ENCODE measurements at regions not wholly inside any gene's neighbourhood (a gene's known extent, or its start where the extent isn't known, plus 50 kb on each side); places are given as distances from the start of the nearest gene placed in this dataset.
A peak's percentile ranks its signal among the peaks of the same experiment; 100 is the strongest.

DNA sequence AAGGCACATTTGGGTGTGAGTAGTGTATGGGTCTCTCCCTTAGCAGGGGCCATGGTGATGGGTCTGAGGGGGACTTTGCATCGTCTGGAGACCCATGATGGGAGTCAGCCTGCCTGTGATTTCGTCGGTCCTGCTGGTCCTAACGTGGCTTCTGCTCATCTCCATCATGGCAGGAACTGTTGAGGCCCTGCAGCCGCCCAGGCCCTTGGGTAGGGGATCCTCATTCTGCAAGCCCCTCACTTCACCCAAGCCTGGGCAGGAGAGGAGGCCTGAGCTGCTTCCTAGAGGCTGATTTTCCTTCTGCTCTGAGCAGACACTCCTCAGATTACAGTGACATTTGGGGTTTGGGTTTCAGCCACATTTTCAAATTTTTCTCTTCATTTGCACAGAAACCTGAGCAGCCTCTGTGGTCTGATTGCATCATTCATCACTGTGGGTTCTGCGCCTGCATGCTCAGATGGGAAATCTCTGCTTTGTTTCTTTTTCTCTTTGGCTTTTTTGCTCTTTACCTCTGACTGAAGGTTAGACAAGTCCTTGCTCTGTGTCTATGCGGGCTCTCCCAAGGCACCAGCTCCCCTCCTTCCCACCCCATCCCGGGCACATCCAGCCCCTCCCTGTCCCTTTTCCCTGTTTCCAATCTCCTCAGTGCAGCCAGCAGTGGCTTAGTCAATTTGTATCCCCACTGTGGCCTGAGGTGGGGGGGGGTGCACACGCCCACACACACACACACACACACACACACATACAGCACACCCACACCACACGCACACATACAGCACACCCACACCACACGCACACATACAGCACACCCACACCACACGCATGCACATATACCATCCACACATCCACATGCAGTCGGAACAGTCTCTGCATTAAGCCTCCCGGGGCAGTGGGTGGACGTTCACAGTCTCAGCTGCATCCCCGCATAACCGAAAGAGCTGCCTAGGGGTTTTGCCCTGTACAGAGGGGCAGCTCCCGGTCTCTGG lies 305.4 kb upstream of the HS6ST1 start:
- Histone ChIP-seq H3K4me1 (peaks cover 21% of the 10 kb centered on the region), H3K4me2 (ENCODE audit: low read length) (no peak overlapping the region), H3K9me3 (ENCODE audit: control insufficient read depth, low read length) (no peaks in the 10 kb centered on the region), H3K36me3 (ENCODE audit: control insufficient read depth, insufficient read depth, low read length) (no peaks in the 10 kb centered on the region), H2AFZ (peak overlapping the region; percentile 25), H3K4me3 (ENCODE audit: low read depth, low read length) (no peak overlapping the region), H3K9ac (no peak overlapping the region), H3K27ac (peak overlapping the region; percentile 58), H3K27me3 (ENCODE audit: control insufficient read depth, insufficient read depth, low read length) (no peaks in the 10 kb centered on the region), H3K79me2 (no peaks in the 10 kb centered on the region)
- TF ChIP-seq, protein P1, sequence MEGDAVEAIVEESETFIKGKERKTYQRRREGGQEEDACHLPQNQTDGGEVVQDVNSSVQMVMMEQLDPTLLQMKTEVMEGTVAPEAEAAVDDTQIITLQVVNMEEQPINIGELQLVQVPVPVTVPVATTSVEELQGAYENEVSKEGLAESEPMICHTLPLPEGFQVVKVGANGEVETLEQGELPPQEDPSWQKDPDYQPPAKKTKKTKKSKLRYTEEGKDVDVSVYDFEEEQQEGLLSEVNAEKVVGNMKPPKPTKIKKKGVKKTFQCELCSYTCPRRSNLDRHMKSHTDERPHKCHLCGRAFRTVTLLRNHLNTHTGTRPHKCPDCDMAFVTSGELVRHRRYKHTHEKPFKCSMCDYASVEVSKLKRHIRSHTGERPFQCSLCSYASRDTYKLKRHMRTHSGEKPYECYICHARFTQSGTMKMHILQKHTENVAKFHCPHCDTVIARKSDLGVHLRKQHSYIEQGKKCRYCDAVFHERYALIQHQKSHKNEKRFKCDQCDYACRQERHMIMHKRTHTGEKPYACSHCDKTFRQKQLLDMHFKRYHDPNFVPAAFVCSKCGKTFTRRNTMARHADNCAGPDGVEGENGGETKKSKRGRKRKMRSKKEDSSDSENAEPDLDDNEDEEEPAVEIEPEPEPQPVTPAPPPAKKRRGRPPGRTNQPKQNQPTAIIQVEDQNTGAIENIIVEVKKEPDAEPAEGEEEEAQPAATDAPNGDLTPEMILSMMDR (IDR thresholded peaks at IDR 0.05): no peak

DNA sequence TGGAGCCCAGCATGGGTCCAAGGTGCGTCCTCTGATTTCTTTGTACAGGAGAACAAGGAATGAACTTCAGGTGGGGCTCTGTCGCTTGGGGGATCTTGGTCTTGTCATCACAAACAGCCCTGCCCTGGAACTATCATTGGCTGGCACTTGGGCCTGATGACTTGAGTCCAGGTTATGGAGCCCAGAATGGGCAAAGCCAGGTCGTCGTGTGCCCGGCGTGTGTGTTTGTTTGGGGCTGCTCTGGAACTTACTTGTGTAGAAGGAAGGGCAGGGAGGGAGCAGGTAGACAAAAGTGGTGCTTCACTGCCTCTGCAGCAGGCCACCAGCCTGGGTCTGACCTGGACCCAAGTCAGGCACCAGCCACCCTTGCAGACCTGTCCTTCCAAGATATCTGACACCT lies 306.3 kb upstream of the HS6ST1 start:
- no peak overlapping the region for H3K4me3 ChIP-seq (ENCODE audit: low read depth, low read length)
- no peaks in the 10 kb centered on the region for H3K27me3 ChIP-seq (ENCODE audit: control insufficient read depth, insufficient read depth, low read length)
- TF ChIP-seq, protein P1 (IDR thresholded peaks at IDR 0.05): no peak
- no peaks in the 10 kb centered on the region for H3K9me3 ChIP-seq (ENCODE audit: control insufficient read depth, low read length)
- H3K4me2 ChIP-seq (ENCODE audit: low read length): no peak overlapping the region
- H3K27ac ChIP-seq: no peak overlapping the region
- peaks cover 21% of the 10 kb centered on the region for H3K4me1 ChIP-seq
- no peaks in the 10 kb centered on the region for H3K79me2 ChIP-seq
- H2AFZ ChIP-seq: peak overlapping the region; percentile 25
- H3K36me3 ChIP-seq (ENCODE audit: control insufficient read depth, insufficient read depth, low read length): no peaks in the 10 kb centered on the region
- H3K9ac ChIP-seq: no peak overlapping the region

DNA sequence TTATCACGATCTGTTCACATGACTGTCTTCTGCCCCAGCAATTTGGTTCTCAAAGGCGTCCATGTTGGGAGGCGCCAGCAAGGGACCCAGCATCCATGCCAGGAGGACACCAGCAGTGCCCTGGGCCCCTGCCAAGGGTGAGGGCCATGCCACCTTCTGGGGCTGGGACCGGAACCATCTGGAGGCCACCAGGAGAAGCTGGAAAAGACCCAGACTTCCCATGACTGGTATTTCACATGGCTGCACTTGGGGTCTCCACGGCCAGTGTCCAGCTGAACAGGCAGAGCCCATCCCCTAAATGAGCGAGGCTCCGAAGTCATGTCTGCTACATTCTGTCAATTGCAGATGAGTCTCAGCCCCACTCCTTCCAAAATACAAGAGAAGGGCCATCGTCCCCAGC lies 306.8 kb upstream of the HS6ST1 start:
- TF ChIP-seq, protein P1 (IDR thresholded peaks at IDR 0.05): no peak
- H3K4me3 ChIP-seq (ENCODE audit: low read depth, low read length): no peak overlapping the region

DNA sequence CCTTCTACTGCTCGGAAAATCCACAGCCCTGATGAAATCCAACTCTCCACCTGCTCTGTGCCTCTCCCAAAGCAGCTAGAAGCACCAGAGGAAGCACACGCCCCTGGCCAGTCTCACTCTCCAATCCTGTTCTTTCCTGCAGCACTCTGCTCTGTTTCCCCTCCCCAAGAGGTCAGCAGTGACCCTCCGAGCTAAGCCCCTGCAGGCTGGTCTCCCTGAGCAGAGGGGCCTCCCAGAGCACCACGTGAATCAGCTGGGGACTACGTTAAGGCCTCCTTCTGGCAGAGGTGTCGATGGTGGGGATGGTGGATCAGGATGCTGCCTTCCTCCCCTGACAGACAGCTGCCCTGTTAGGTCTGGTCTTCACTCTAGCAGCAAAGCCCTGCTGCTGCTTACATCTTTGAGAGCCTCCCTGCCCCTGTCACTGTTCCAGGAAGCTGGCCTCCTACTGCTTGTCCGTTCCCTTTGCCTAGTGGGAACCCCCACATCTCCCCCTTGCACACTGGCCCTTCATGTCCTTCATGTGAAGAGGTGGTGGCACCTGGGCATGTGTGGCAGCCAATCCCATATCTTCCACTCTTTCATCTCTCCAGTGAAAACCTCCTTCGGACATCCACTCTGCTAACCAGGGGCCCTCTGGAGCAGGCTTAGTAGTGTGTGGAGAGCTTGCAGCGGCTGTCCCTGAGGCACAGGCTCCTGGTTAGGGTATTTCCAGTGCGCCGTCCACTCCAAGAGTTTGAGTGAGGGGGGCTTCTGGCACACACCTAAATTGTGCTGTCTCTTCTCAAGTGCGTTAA lies 307.5 kb upstream of the HS6ST1 start:
- TF ChIP-seq, protein P1 (IDR thresholded peaks at IDR 0.05): no peak
- Histone ChIP-seq H3K4me3 (ENCODE audit: low read depth, low read length) (no peak overlapping the region), H3K27ac (no peak overlapping the region), H3K4me1 (peaks cover 18% of the 10 kb centered on the region), H3K36me3 (ENCODE audit: control insufficient read depth, insufficient read depth, low read length) (no peaks in the 10 kb centered on the region), H3K27me3 (ENCODE audit: control insufficient read depth, insufficient read depth, low read length) (no peaks in the 10 kb centered on the region), H3K9me3 (ENCODE audit: control insufficient read depth, low read length) (no peaks in the 10 kb centered on the region), H3K4me2 (ENCODE audit: low read length) (no peak overlapping the region), H2AFZ (no peak overlapping the region), H3K79me2 (no peaks in the 10 kb centered on the region), H3K9ac (no peak overlapping the region)

More for the DNA sequence above, 306.8 kb upstream of the HS6ST1 start:
- Histone ChIP-seq H3K27me3 (ENCODE audit: control insufficient read depth, insufficient read depth, low read length) (no peaks in the 10 kb centered on the region), H2AFZ (no peak overlapping the region), H3K79me2 (no peaks in the 10 kb centered on the region), H3K4me2 (ENCODE audit: low read length) (no peak overlapping the region), H3K4me1 (peaks cover 21% of the 10 kb centered on the region), H3K36me3 (ENCODE audit: control insufficient read depth, insufficient read depth, low read length) (no peaks in the 10 kb centered on the region), H3K9ac (no peak overlapping the region), H3K27ac (no peak overlapping the region), H3K9me3 (ENCODE audit: control insufficient read depth, low read length) (no peaks in the 10 kb centered on the region)

Measured in parathyroid adenoma (tissue), 2 donors.